D721Med (cell line): ENCODE measurements at regions not wholly inside any gene's neighbourhood (a gene's known extent, or its start where the extent isn't known, plus 50 kb on each side); places are given as distances from the start of the nearest gene placed in this dataset.

ENCODE experiments used
- DNase-seq: peaks from one replicate; pipeline ENCODE4 v3.0.0; 2011; ENCODE audit warnings: low spot score; ENCODE audit not compliant: insufficient read length
- FAIRE-seq: peaks from 2 replicates; lab custom pipeline; 2011; peaks lifted over from hg19 to GRCh38; lab: Jason Lieb, UNC
- CTCF ChIP-seq: IDR thresholded peaks from 2 replicates; pipeline ENCODE4 v1.5.1; 2012; ENCODE audit warnings: mild to moderate bottlenecking, control low read depth; ENCODE audit not compliant: insufficient read depth; ENCODE audit errors: missing control alignments

- DNase-seq, result no peak
- TF ChIP-seq CTCF, result no peak
- no peak for FAIRE-seq
Observed at GRCh38 chr13:108455320-108455719, 174.1 kb upstream of the MYO16 start.

- no peak for TF ChIP-seq CTCF
- FAIRE-seq (no peak), DNase-seq (no peak)
Observed at GRCh38 chr13:108460043-108460442, 169.4 kb upstream of the MYO16 start.

GRCh38 chr13:108460746-108461145 lies 168.7 kb upstream of the MYO16 start:
- FAIRE-seq (no peak), DNase-seq (no peak)
- TF ChIP-seq CTCF, result no peak

GRCh38 chr13:108463340-108463739 lies 166.1 kb upstream of the MYO16 start:
- DNase-seq (no peak), FAIRE-seq (no peak)
- no peak for TF ChIP-seq CTCF

- DNase-seq (no peak), FAIRE-seq (no peak)
- TF ChIP-seq CTCF, result no peak
Observed at GRCh38 chr13:108470921-108471320, 158.5 kb upstream of the MYO16 start.

- DNase-seq (no peak), FAIRE-seq (no peak)
- no peak for TF ChIP-seq CTCF
Observed at GRCh38 chr13:108475181-108475580, 154.2 kb upstream of the MYO16 start.

- DNase-seq (no peak), FAIRE-seq (no peak)
- no peak for TF ChIP-seq CTCF
Observed at GRCh38 chr13:108477376-108477775, 152.0 kb upstream of the MYO16 start.
